Renal cortex interstitium (tissue), 11 donors: ENCODE measurements at regions not wholly inside any gene's neighbourhood (a gene's known extent, or its start where the extent isn't known, plus 50 kb on each side); places are given as distances from the start of the nearest gene placed in this dataset.

ENCODE experiments used
- DNase-seq, 11 donors: peaks; one replicate each; pipeline ENCODE4 v3.0.0-alpha.2; 2013; ENCODE audit warnings: low read depth in 9 of 11, low spot score in 4 of 11; ENCODE audit errors: extremely low read depth in 1 of 11

- no peak for DNase-seq
Measured at GRCh38 chr13:59088716-59089115, 1075.0 kb downstream of the DIAPH3 start.

GRCh38 chr13:59094181-59094580, 1069.5 kb downstream of the DIAPH3 start:
- no peak for DNase-seq

GRCh38 chr13:59099182-59099974, 1064.3 kb downstream of the DIAPH3 start:
- no peak for DNase-seq

GRCh38 chr13:59103004-59103768, 1060.5 kb downstream of the DIAPH3 start:
- peak in 2 of 11 donors; percentile 26 to 28 for DNase-seq

GRCh38 chr13:59111751-59112171, 1052.0 kb downstream of the DIAPH3 start:
- DNase-seq: no peak

GRCh38 chr13:59112221-59112718, 1051.5 kb downstream of the DIAPH3 start:
- no peak for DNase-seq

GRCh38 chr13:59119475-59119874, 1044.3 kb downstream of the DIAPH3 start:
- DNase-seq: no peak

GRCh38 chr13:59120297-59120843, 1043.4 kb downstream of the DIAPH3 start:
- DNase-seq: no peak

GRCh38 chr13:59121507-59121906, 1042.2 kb downstream of the DIAPH3 start:
- DNase-seq: no peak

GRCh38 chr13:59126474-59126873, 1037.3 kb downstream of the DIAPH3 start:
- DNase-seq: no peak

- DNase-seq: no peak
Measured at GRCh38 chr13:59133903-59134302, 1029.8 kb downstream of the DIAPH3 start.

GRCh38 chr13:59144700-59145099, 1019.0 kb downstream of the DIAPH3 start:
- no peak for DNase-seq

- DNase-seq: no peak
Measured at GRCh38 chr13:59145381-59145780, 1018.3 kb downstream of the DIAPH3 start.

- no peak for DNase-seq
Measured at GRCh38 chr13:59157181-59157580, 1006.5 kb downstream of the DIAPH3 start.

GRCh38 chr13:59166174-59166573, 997.6 kb downstream of the DIAPH3 start:
- DNase-seq: no peak

- no peak for DNase-seq
Measured at GRCh38 chr13:59172076-59172475, 991.7 kb downstream of the DIAPH3 start.

- no peak for DNase-seq
Measured at GRCh38 chr13:59176775-59177174, 987.0 kb downstream of the DIAPH3 start.

GRCh38 chr13:59178344-59178743, 985.4 kb downstream of the DIAPH3 start:
- DNase-seq: no peak

GRCh38 chr13:59182241-59182640, 981.5 kb downstream of the DIAPH3 start:
- no peak for DNase-seq

GRCh38 chr13:59197397-59197796, 966.3 kb downstream of the DIAPH3 start:
- no peak for DNase-seq
